HepG2 (cell line): ENCODE measurements at regions not wholly inside any gene's neighbourhood (a gene's known extent, or its start where the extent isn't known, plus 50 kb on each side); places are given as distances from the start of the nearest gene placed in this dataset.

Experiments used
- CTCF ChIP-seq: sonication (generic); formaldehyde crosslinking; IDR thresholded peaks from 2 replicates; pipeline ENCODE4 v1.5.0; 2020; ENCODE audit warnings: mild to moderate bottlenecking, missing genetic modification reagents, moderate library complexity
- HDAC2 ChIP-seq: sonication (generic); formaldehyde crosslinking; IDR thresholded peaks from 2 replicates; pipeline ENCODE4 v1.4.0; 2020; ENCODE audit warnings: missing genetic modification reagents
- KLF16 ChIP-seq, 2 experiments: sonication (generic) in 1 of 2; formaldehyde crosslinking in 1 of 2; IDR thresholded peaks; 2 replicates each; pipeline versions ENCODE4 v1.6.1 to v1.8.0; 2016 to 2023; ENCODE audit warnings: missing genetic modification reagents in 2 of 2, missing compliant biosample characterization in 1 of 2
- POLR2AphosphoS5 ChIP-seq: IDR thresholded peaks from 2 replicates; pipeline ENCODE4 v1.6.1; 2012; ENCODE audit warnings: low read depth, low read length
- TAF1 ChIP-seq: sonication (generic); formaldehyde crosslinking; IDR thresholded peaks from 2 replicates; pipeline ENCODE4 v1.4.0; 2020; ENCODE audit warnings: missing genetic modification reagents
- ZNF224 ChIP-seq: sonication (generic); formaldehyde crosslinking; IDR thresholded peaks from 2 replicates; pipeline ENCODE4 v1.5.0; 2020; ENCODE audit warnings: mild to moderate bottlenecking, missing genetic modification reagents
- TF ChIP-seq, protein P1 (sequence below), 2 experiments: IDR thresholded peaks; 2 replicates each; pipeline ENCODE4 v1.6.1; 2011 to 2012; ENCODE audit warnings: low read length in 2 of 2, borderline replicate concordance in 1 of 2, low read depth in 1 of 2, mild to moderate bottlenecking in 1 of 2, moderate library complexity in 1 of 2

DNA sequence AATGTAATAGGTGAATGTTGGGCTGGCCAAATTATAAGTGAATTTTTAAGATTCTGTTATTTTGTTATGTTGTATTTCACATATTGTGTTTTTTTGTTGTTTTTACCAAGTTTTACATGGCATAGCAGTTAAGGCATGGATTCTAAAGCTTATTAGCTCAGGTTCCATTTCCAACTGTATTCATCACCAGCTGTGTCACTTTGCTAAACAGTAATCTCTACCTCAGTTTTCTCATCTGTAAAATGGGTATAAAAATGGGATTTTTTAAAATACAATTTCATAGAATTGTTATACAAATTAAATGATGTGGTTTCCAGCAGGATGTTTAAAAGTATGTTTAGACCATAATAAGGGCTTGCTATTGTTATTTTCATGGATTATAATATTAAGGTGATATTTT, 512.2 kb downstream of the SLC16A7 start:
- TF ChIP-seq POLR2AphosphoS5 (no peak), HDAC2 (CRISPR knock-in tag) (no peak), ZNF224 (CRISPR knock-in tag) (no peak), CTCF (CRISPR knock-in tag) (no peak), KLF16 (CRISPR knock-in tag; IDR thresholded peaks at IDR 0.05) (no peak), TAF1 (CRISPR knock-in tag) (no peak)
- TF ChIP-seq, protein P1, sequence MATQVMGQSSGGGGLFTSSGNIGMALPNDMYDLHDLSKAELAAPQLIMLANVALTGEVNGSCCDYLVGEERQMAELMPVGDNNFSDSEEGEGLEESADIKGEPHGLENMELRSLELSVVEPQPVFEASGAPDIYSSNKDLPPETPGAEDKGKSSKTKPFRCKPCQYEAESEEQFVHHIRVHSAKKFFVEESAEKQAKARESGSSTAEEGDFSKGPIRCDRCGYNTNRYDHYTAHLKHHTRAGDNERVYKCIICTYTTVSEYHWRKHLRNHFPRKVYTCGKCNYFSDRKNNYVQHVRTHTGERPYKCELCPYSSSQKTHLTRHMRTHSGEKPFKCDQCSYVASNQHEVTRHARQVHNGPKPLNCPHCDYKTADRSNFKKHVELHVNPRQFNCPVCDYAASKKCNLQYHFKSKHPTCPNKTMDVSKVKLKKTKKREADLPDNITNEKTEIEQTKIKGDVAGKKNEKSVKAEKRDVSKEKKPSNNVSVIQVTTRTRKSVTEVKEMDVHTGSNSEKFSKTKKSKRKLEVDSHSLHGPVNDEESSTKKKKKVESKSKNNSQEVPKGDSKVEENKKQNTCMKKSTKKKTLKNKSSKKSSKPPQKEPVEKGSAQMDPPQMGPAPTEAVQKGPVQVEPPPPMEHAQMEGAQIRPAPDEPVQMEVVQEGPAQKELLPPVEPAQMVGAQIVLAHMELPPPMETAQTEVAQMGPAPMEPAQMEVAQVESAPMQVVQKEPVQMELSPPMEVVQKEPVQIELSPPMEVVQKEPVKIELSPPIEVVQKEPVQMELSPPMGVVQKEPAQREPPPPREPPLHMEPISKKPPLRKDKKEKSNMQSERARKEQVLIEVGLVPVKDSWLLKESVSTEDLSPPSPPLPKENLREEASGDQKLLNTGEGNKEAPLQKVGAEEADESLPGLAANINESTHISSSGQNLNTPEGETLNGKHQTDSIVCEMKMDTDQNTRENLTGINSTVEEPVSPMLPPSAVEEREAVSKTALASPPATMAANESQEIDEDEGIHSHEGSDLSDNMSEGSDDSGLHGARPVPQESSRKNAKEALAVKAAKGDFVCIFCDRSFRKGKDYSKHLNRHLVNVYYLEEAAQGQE (IDR thresholded peaks at IDR 0.05; ENCODE audit: borderline replicate concordance in 1 of 2, low read depth in 1 of 2, low read length in 2 of 2): no peak
